HCT116 (cell line): ENCODE measurements at regions not wholly inside any gene's neighbourhood (a gene's known extent, or its start where the extent isn't known, plus 50 kb on each side); places are given as distances from the start of the nearest gene placed in this dataset.

ENCODE experiments used
- ATAC-seq: fragments of 200-7000 bp; cut with Tn5 transposase; 2 replicates; pipeline ENCODE4 v1.9.1; 2020; ENCODE audit warnings: mild to moderate bottlenecking, moderate library complexity
- BruUV-seq: library from RNA; stranded (reverse); fragments of 400-500 nt; replicated peaks from 2 replicates; lab custom pipeline; 2021; lab: Mats Ljungman, UMichigan
- CTCF ChIA-PET: fragments of 300-600 bp; sonication (Branson Sonifier 250); formaldehyde crosslinking; loops from one replicate; lab custom pipeline; 2021; ENCODE audit warnings: antibody characterized with exemption; lab: Charles Lee
- POLR2A ChIA-PET: fragments of 300-600, 350-600 bp; sonication (Branson Sonifier 250); formaldehyde crosslinking; loops from one replicate; lab custom pipeline; 2021; ENCODE audit warnings: antibody characterized with exemption; lab: Charles Lee
- RAD21 ChIA-PET, 2 experiments: fragments of 300-600 bp; sonication (Branson Sonifier 250); formaldehyde crosslinking; loops; one replicate each; lab custom pipeline; 2023; ENCODE audit warnings: low total read pairs in 2 of 2; ENCODE audit not compliant: uncharacterized antibody in 2 of 2, unreplicated experiment in 2 of 2, low non-redundant PET in 1 of 2; lab: Charles Lee
- DNase-seq: peaks from one replicate; pipeline ENCODE4 v3.0.0-alpha.2; 2010; ENCODE audit warnings: low read depth, low spot score
- H2AFZ ChIP-seq: fragments of 200-600 bp; shearing (Covaris generic), sonication (generic); 2 replicates; pipeline ENCODE4 v1.6.1; 2017; ENCODE audit warnings: low read depth, mixed run types, mixed read lengths, antibody characterized with exemption, low read length; ENCODE audit not compliant: poor library complexity, severe bottlenecking
- H3K27ac ChIP-seq: 2 replicates; pipeline ENCODE4 v1.5.1; 2012; ENCODE audit warnings: low read depth, low read length
- H3K27me3 ChIP-seq: fragments of 200-600 bp; sonication (generic); 2 replicates; pipeline ENCODE4 v1.6.1; 2016; ENCODE audit warnings: mixed run types, low read length, mixed read lengths; ENCODE audit not compliant: insufficient read depth
- H3K36me3 ChIP-seq, 2 experiments: fragments of 200-500 bp in 1 of 2; fragments of 200-600 bp in 1 of 2; sonication (Bioruptor generic) in 1 of 2; sonication (generic) in 1 of 2; 2 replicates each; pipeline versions ENCODE4 v1.5.1 to v1.6.1; 2014 to 2016; ENCODE audit warnings: low read length in 2 of 2, inconsistent platforms in 1 of 2, mixed read lengths in 1 of 2, mixed run types in 1 of 2; ENCODE audit not compliant: insufficient read depth in 2 of 2, control insufficient read depth in 1 of 2
- H3K4me1 ChIP-seq, 2 experiments: fragments of 200-600 bp in 1 of 2; sonication (generic) in 1 of 2; 2 replicates each; pipeline versions ENCODE4 v1.5.1 to v1.6.1; 2012 to 2017; ENCODE audit warnings: low read length in 2 of 2, inconsistent platforms in 1 of 2, mild to moderate bottlenecking in 1 of 2, mixed read lengths in 1 of 2, mixed run types in 1 of 2, moderate library complexity in 1 of 2; ENCODE audit not compliant: insufficient read depth in 2 of 2, control insufficient read depth in 1 of 2
- H3K4me2 ChIP-seq: fragments of 200-600 bp; sonication (generic); 2 replicates; pipeline ENCODE4 v1.6.1; 2017; ENCODE audit warnings: mixed run types, low read length, mixed read lengths
- H3K4me3 ChIP-seq, 2 experiments: fragments of 200-600 bp in 1 of 2; sonication (generic) in 1 of 2; replicated peaks in 1 of 2; 2 replicates each; pipeline ENCODE4 v1.5.1; 2011 to 2016; ENCODE audit warnings: low read length in 2 of 2, control low read depth in 1 of 2, low read depth in 1 of 2, mild to moderate bottlenecking in 1 of 2, mixed read lengths in 1 of 2, mixed run types in 1 of 2
- H3K79me2 ChIP-seq: fragments of 200-600 bp; sonication (generic); 2 replicates; pipeline ENCODE4 v1.6.1; 2017; ENCODE audit warnings: mild to moderate bottlenecking, mixed run types, low read length, moderate library complexity, mixed read lengths; ENCODE audit not compliant: insufficient read depth
- H3K9ac ChIP-seq: fragments of 200-600 bp; sonication (generic); 2 replicates; pipeline ENCODE4 v1.6.1; 2016; ENCODE audit warnings: low read length, mixed read lengths
- H3K9me2 ChIP-seq: fragments of 200-600 bp; sonication (generic), shearing (Covaris generic); 2 replicates; pipeline ENCODE4 v1.6.1; 2017; ENCODE audit warnings: mixed run types, mild to moderate bottlenecking, moderate library complexity; ENCODE audit not compliant: insufficient read depth
- H3K9me3 ChIP-seq, 2 experiments: fragments of 200-500 bp in 1 of 2; fragments of 200-600 bp in 1 of 2; sonication (Bioruptor generic) in 1 of 2; sonication (generic) in 1 of 2; 2 replicates each; pipeline ENCODE4 v1.6.1; 2014 to 2017; ENCODE audit warnings: low read length in 2 of 2, mixed read lengths in 2 of 2, inconsistent platforms in 1 of 2, low read depth in 1 of 2, mild to moderate bottlenecking in 1 of 2, mixed run types in 1 of 2, moderate library complexity in 1 of 2; ENCODE audit not compliant: control insufficient read depth in 1 of 2, insufficient read depth in 1 of 2
- H4K20me1 ChIP-seq: fragments of 200-600 bp; sonication (generic), shearing (Covaris generic); 2 replicates; pipeline ENCODE4 v1.6.1; 2017; ENCODE audit warnings: mixed run types, mild to moderate bottlenecking, moderate library complexity; ENCODE audit not compliant: insufficient read depth
- EGR1 ChIP-seq: IDR thresholded peaks from 2 replicates; pipeline ENCODE4 v1.6.1; 2012; ENCODE audit warnings: low read depth
- ELF1 ChIP-seq: IDR thresholded peaks from 2 replicates; pipeline ENCODE4 v1.6.1; 2012; ENCODE audit warnings: low read depth, borderline replicate concordance
- EZH2 ChIP-seq: fragments of 200-600 bp; sonication (generic); IDR thresholded peaks from 2 replicates; pipeline ENCODE4 v1.6.1; 2017; ENCODE audit warnings: antibody characterized with exemption, mixed run types
- EZH2phosphoT487 ChIP-seq: fragments of 200-600 bp; IDR thresholded peaks from 2 replicates; pipeline ENCODE4 v1.6.1; 2018; ENCODE audit warnings: antibody characterized with exemption, borderline replicate concordance
- JUND ChIP-seq: IDR thresholded peaks from 2 replicates; pipeline ENCODE4 v1.6.1; 2012
- POLR2AphosphoS5 ChIP-seq: IDR thresholded peaks from 2 replicates; pipeline ENCODE4 v1.6.1; 2011; ENCODE audit warnings: mild to moderate bottlenecking, low read depth, low read length, moderate library complexity
- SIN3A ChIP-seq: IDR thresholded peaks from 2 replicates; pipeline ENCODE4 v1.6.1; 2012; ENCODE audit warnings: low read depth
- SRF ChIP-seq: IDR thresholded peaks from 2 replicates; pipeline ENCODE4 v1.6.1; 2012; ENCODE audit warnings: low read depth
- YY1 ChIP-seq: IDR thresholded peaks from 2 replicates; pipeline ENCODE4 v1.6.1; 2011; ENCODE audit warnings: low read length, low read depth, moderate library complexity, mild to moderate bottlenecking; ENCODE audit not compliant: insufficient replicate concordance; ENCODE audit errors: extremely low read depth
- ZFX ChIP-seq: fragments of 450-650 bp; IDR thresholded peaks from 2 replicates; pipeline ENCODE4 v1.6.1; 2017
- intact Hi-C: fragments of 100-400 bp; cut with micrococcal nuclease; formaldehyde crosslinking; loops from 2 replicates; pipeline ENCODE4 v1.10.0; 2022
- TF ChIP-seq, protein P1 (sequence below): IDR thresholded peaks from 2 replicates; pipeline ENCODE4 v1.6.1; 2012
- TF ChIP-seq, protein P2 (sequence below): IDR thresholded peaks from 2 replicates; pipeline ENCODE4 v1.6.1; 2012
- TF ChIP-seq, protein P3 (sequence below), 3 experiments: fragments of 200-600 bp in 1 of 3; sonication (generic) in 1 of 3; IDR thresholded peaks in 2 of 3; conservative IDR thresholded peaks in 1 of 3; 2 replicates each; pipeline ENCODE4 v1.5.1; 2012 to 2017; ENCODE audit warnings: low read depth in 2 of 3, low read length in 2 of 3, antibody characterized with exemption in 1 of 3, borderline replicate concordance in 1 of 3, control low read depth in 1 of 3, mild to moderate bottlenecking in 1 of 3, mixed read lengths in 1 of 3, mixed run types in 1 of 3, moderate library complexity in 1 of 3; ENCODE audit not compliant: insufficient read depth in 1 of 3

GRCh38 chr16:11494433-11494832 is 92.3 kb downstream of the LITAF start:
- Histone ChIP-seq H3K4me3 (no peak overlapping the region), H3K9me3 (no peaks in the 10 kb centered on the region), H2AFZ (no peak overlapping the region), H3K9me2 (no peaks in the 10 kb centered on the region), H3K27ac (peak overlapping the region; percentile 87), H4K20me1 (no peaks in the 10 kb centered on the region), H3K4me2 (peak overlapping the region; percentile 33), H3K27me3 (no peaks in the 10 kb centered on the region), H3K4me1 (peaks cover 41 to 60% of the 10 kb centered on the region in 2 experiments), H3K36me3 (no peaks in the 10 kb centered on the region), H3K9ac (peak overlapping the region; percentile 32), H3K79me2 (no peaks in the 10 kb centered on the region)
- no TSS peak for BruUV-seq
- no peak for DNase-seq
- RAD21 ChIA-PET: no interaction called here
- intact Hi-C loops: no loop called here
- POLR2A ChIA-PET: no interaction called here
- no peak for TF ChIP-seq JUND
- TF ChIP-seq, protein P1, sequence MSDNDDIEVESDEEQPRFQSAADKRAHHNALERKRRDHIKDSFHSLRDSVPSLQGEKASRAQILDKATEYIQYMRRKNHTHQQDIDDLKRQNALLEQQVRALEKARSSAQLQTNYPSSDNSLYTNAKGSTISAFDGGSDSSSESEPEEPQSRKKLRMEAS: no peak
- TF ChIP-seq, protein P2, sequence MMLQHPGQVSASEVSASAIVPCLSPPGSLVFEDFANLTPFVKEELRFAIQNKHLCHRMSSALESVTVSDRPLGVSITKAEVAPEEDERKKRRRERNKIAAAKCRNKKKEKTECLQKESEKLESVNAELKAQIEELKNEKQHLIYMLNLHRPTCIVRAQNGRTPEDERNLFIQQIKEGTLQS: no peak
- TF ChIP-seq POLR2AphosphoS5: no peak
- TF ChIP-seq, protein P3, sequence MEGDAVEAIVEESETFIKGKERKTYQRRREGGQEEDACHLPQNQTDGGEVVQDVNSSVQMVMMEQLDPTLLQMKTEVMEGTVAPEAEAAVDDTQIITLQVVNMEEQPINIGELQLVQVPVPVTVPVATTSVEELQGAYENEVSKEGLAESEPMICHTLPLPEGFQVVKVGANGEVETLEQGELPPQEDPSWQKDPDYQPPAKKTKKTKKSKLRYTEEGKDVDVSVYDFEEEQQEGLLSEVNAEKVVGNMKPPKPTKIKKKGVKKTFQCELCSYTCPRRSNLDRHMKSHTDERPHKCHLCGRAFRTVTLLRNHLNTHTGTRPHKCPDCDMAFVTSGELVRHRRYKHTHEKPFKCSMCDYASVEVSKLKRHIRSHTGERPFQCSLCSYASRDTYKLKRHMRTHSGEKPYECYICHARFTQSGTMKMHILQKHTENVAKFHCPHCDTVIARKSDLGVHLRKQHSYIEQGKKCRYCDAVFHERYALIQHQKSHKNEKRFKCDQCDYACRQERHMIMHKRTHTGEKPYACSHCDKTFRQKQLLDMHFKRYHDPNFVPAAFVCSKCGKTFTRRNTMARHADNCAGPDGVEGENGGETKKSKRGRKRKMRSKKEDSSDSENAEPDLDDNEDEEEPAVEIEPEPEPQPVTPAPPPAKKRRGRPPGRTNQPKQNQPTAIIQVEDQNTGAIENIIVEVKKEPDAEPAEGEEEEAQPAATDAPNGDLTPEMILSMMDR (IDR thresholded peaks at IDR 0.05 in 2 of 3, conservative IDR thresholded peaks at IDR 0.05 in 1 of 3; ENCODE audit: borderline replicate concordance in 1 of 3, insufficient read depth in 1 of 3, low read depth in 2 of 3, low read length in 2 of 3): no peak
- TF ChIP-seq ELF1: no peak
- TF ChIP-seq SIN3A: no peak
- no peak for TF ChIP-seq EZH2
- no peak for TF ChIP-seq YY1
- no peak; the same call in 1 of the 2 replicates for TF ChIP-seq ZFX
- TF ChIP-seq EZH2phosphoT487: no peak
- no peak for TF ChIP-seq EGR1
- TF ChIP-seq SRF: no peak
- ATAC-seq: 0 out of 2 replicates have a peak, but pooled peaks have one; percentile 5
- CTCF ChIA-PET: no interaction called here
